Chondrocyte (in vitro differentiated cells): ENCODE measurements at regions not wholly inside any gene's neighbourhood (a gene's known extent, or its start where the extent isn't known, plus 50 kb on each side); places are given as distances from the start of the nearest gene placed in this dataset.

ENCODE experiments used
- DNase-seq: peaks from one replicate; pipeline ENCODE4 v3.0.0; 2021; ENCODE audit warnings: mixed read lengths, low spot score
- H3K27ac Mint-ChIP-seq: one replicate; pipeline ENCODE4 v1.8.0; 2021; ENCODE audit warnings: mild to moderate bottlenecking, moderate library complexity, mixed read lengths; ENCODE audit not compliant: unreplicated experiment
- H3K27me3 Mint-ChIP-seq: 2 replicates; pipeline ENCODE4 v1.8.0; 2021; ENCODE audit warnings: low read depth, mixed read lengths
- H3K36me3 Mint-ChIP-seq: 2 replicates; pipeline ENCODE4 v1.8.0; 2021; ENCODE audit warnings: low read depth, mixed read lengths
- H3K4me1 Mint-ChIP-seq: 2 replicates; pipeline ENCODE4 v1.8.0; 2021; ENCODE audit warnings: low read depth, mild to moderate bottlenecking, mixed read lengths
- H3K4me3 Mint-ChIP-seq: one replicate; pipeline ENCODE4 v1.8.0; 2021; ENCODE audit warnings: mild to moderate bottlenecking, moderate library complexity, mixed read lengths; ENCODE audit not compliant: unreplicated experiment
- H3K9me3 Mint-ChIP-seq: 2 replicates; pipeline ENCODE4 v1.8.0; 2021; ENCODE audit warnings: low read depth, mixed read lengths
- CTCF ChIP-seq: fragments of 200-600 bp; sonication (generic); IDR thresholded peaks from 2 replicates; pipeline ENCODE4 v1.5.0; 2021; ENCODE audit warnings: antibody characterized with exemption, mild to moderate bottlenecking, moderate library complexity

- H3K4me1 Mint-ChIP-seq: peaks cover 70% of the 10 kb centered on the region
- TF ChIP-seq CTCF: peak; percentile 60
- H3K9me3 Mint-ChIP-seq: no peaks in the 10 kb centered on the region
- H3K27ac Mint-ChIP-seq: peak overlapping the region; percentile 75
- H3K36me3 Mint-ChIP-seq: no peaks in the 10 kb centered on the region
- no peak overlapping the region for H3K4me3 Mint-ChIP-seq
- H3K27me3 Mint-ChIP-seq: no peaks in the 10 kb centered on the region
- DNase-seq: no peak
Measured at GRCh38 chr1:8214501-8215173, 103.3 kb upstream of the SLC45A1 start.

GRCh38 chr1:8213676-8214075 is 104.2 kb upstream of the SLC45A1 start:
- Mint-ChIP-seq H3K4me3 (no peak overlapping the region), H3K27ac (peak overlapping the region; percentile 70)

GRCh38 chr1:8213136-8213535 is 104.8 kb upstream of the SLC45A1 start:
- H3K4me1 Mint-ChIP-seq: peaks cover 70% of the 10 kb centered on the region
- TF ChIP-seq CTCF: no peak
- no peaks in the 10 kb centered on the region for H3K9me3 Mint-ChIP-seq
- no peak overlapping the region for H3K4me3 Mint-ChIP-seq
- no peaks in the 10 kb centered on the region for H3K36me3 Mint-ChIP-seq
- no peaks in the 10 kb centered on the region for H3K27me3 Mint-ChIP-seq
- H3K27ac Mint-ChIP-seq: peak overlapping the region; percentile 98
- DNase-seq: no peak

More at GRCh38 chr1:8213676-8214075, 104.2 kb upstream of the SLC45A1 start:
- peaks cover 70% of the 10 kb centered on the region for H3K4me1 Mint-ChIP-seq
- DNase-seq: no peak
- H3K36me3 Mint-ChIP-seq: no peaks in the 10 kb centered on the region
- no peaks in the 10 kb centered on the region for H3K27me3 Mint-ChIP-seq
- no peak for TF ChIP-seq CTCF
- no peaks in the 10 kb centered on the region for H3K9me3 Mint-ChIP-seq

- no peaks in the 10 kb centered on the region for H3K9me3 Mint-ChIP-seq
Measured at GRCh38 chr1:8212580-8213031, 105.3 kb upstream of the SLC45A1 start.

More at GRCh38 chr1:8212580-8213031, 105.3 kb upstream of the SLC45A1 start:
- TF ChIP-seq CTCF: no peak
- Mint-ChIP-seq H3K27me3 (no peaks in the 10 kb centered on the region), H3K4me1 (peaks cover 67% of the 10 kb centered on the region), H3K36me3 (no peaks in the 10 kb centered on the region), H3K4me3 (no peak overlapping the region), H3K27ac (peak overlapping the region; percentile 98)
- DNase-seq: no peak
